Large intestine (tissue), 3 donors: ENCODE measurements at regions not wholly inside any gene's neighbourhood (a gene's known extent, or its start where the extent isn't known, plus 50 kb on each side); places are given as distances from the start of the nearest gene placed in this dataset.
A peak's percentile ranks its signal among the peaks of the same experiment; 100 is the strongest.

Source experiments
- DNase-seq, 2 donors: peaks; one replicate each; pipeline versions ENCODE4 v3.0.0 to v3.0.0-alpha.2; 2013
- H3K27ac ChIP-seq: one replicate; pipeline ENCODE4 v1.5.1; 2013; ENCODE audit warnings: low read length
- H3K27me3 ChIP-seq: 2 replicates; pipeline ENCODE4 v1.6.1; 2013; ENCODE audit warnings: low read length; ENCODE audit not compliant: control insufficient read depth, insufficient read depth
- H3K36me3 ChIP-seq: 2 replicates; pipeline ENCODE4 v1.6.1; 2013; ENCODE audit warnings: low read length; ENCODE audit not compliant: control insufficient read depth, insufficient read depth
- H3K4me1 ChIP-seq: one replicate; pipeline ENCODE4 v1.6.1; 2013; ENCODE audit warnings: low read length; ENCODE audit not compliant: control insufficient read depth, insufficient read depth
- H3K4me3 ChIP-seq: one replicate; pipeline ENCODE4 v1.5.1; 2013; ENCODE audit warnings: low read length
- H3K9me3 ChIP-seq: one replicate; pipeline ENCODE4 v1.6.1; 2013; ENCODE audit warnings: mild to moderate bottlenecking, low read depth, low read length, moderate library complexity; ENCODE audit not compliant: control insufficient read depth
- WGBS: methylation state at CpG from one replicate; pipeline ENCODE4 v1.1.5; 2013; ENCODE audit warnings: low lambda C conversion rate; ENCODE audit not compliant: insufficient coverage; 5-methylcytosine and 5-hydroxymethylcytosine counted together

DNA sequence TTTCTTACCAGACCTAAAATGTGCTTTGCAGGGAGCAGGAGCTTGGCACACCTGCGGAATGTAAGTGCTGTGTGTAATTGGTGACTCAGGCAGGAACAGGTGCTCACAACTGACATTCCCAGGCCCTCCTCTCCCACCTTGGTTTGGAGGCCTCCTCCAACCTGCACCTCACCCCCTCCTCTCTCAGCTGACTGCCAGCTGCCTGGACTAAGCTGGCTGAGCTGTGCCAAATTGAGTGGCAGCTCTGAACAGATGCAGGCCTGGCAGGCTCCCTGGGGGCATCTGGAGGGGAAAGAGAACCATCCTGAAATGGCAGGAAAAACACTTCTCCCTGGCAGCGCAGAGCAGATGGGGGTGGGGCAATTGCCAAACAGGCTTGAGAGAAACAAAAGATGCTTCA, 91.7 kb upstream of the PGBD5 start:
- no peak for DNase-seq
- no peak overlapping the region for H3K27ac ChIP-seq
- H3K4me1 ChIP-seq: no peaks in the 10 kb centered on the region
- no peaks in the 10 kb centered on the region for H3K36me3 ChIP-seq
- no CpG with 5 or more reads among the region's 2 CpGs for WGBS
- no peaks in the 10 kb centered on the region for H3K27me3 ChIP-seq
- no peak overlapping the region for H3K4me3 ChIP-seq
- no peaks in the 10 kb centered on the region for H3K9me3 ChIP-seq

DNA sequence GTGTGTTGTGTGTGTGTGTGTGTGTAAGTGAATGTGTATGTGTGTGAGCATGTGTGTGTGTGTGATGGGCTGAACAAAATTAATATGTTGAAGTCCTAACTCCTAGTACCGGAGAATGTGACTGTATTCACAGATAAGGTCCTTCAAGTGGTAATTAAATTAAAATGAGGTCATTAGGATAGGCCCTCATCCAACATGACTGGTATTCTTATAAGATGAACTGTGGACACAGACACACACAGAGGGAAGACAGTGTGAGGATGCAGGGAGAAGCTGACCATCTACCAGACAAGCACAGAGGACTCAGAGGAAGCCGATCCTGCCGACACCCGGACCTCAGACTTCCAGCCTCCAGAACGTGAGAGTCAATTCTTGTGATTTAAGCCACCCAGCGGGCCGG, 91.2 kb upstream of the PGBD5 start:
- DNase-seq: no peak
- H3K27ac ChIP-seq: no peak overlapping the region
- H3K36me3 ChIP-seq: no peaks in the 10 kb centered on the region
- no peaks in the 10 kb centered on the region for H3K27me3 ChIP-seq
- H3K9me3 ChIP-seq: no peaks in the 10 kb centered on the region
- WGBS: no CpG with 5 or more reads among the region's 7 CpGs
- no peak overlapping the region for H3K4me3 ChIP-seq
- no peaks in the 10 kb centered on the region for H3K4me1 ChIP-seq

DNA sequence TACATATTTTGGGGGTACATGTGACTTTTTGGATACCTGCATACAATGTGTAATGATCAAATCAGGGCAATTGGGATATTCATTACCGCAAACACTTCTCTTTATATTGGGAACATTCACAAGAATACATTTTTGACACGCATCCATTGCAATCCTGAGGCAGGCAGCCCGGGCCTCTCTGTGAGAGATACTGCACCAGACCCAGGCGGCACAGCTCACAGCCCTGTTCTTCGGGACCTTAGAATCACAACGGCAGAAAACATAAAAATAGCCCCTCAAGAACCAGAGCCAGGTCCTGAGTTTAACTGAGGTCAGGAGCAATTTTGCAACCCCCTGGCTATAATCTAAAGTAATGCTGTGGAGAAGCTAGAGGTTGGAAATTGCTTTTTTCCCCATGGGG, 90.8 kb upstream of the PGBD5 start:
- no CpG with 5 or more reads among the region's 6 CpGs for WGBS
- Histone ChIP-seq H3K4me1 (no peaks in the 10 kb centered on the region), H3K36me3 (no peaks in the 10 kb centered on the region), H3K27me3 (no peaks in the 10 kb centered on the region), H3K9me3 (no peaks in the 10 kb centered on the region), H3K4me3 (no peak overlapping the region), H3K27ac (no peak overlapping the region)
- DNase-seq: no peak

DNA sequence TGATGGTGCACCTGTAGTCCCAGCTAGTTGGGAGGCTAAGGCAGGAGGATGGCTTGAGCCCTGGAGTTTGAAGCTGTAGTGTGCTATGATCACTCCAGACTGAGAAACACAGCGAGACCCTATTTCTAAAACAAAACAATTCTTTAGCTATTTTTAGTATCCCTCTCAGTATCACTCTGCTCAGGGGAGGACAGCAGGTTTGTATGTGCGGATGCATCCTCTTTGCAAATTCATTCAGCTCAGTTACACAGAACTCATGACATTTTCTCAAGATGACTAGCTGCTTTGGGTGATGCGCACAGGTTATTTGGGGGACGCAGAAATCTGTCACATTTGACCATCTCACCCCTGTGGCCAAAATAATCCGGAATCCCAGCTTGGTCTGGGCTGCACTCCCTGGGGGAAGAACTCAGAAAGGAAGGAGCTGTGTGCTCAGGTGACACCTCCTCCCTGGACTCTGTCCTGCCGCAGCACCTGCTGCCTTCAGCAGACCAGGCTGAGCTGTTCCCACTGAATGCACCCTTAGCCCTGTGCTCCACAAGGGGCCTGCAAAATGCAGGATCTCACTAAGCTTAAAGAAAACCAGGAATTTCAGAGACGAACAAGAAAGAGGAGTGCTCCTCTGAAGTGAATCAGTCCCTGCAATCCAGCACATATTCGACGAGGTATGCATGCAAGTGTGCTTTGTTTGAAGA, 89.5 kb upstream of the PGBD5 start:
- Histone ChIP-seq H3K9me3 (no peaks in the 10 kb centered on the region), H3K27me3 (no peaks in the 10 kb centered on the region), H3K4me3 (no peak overlapping the region), H3K4me1 (no peaks in the 10 kb centered on the region), H3K27ac (no peak overlapping the region), H3K36me3 (no peaks in the 10 kb centered on the region)
- peak; percentile 33 to 63 for DNase-seq
- WGBS: no CpG with 5 or more reads among the region's 9 CpGs

DNA sequence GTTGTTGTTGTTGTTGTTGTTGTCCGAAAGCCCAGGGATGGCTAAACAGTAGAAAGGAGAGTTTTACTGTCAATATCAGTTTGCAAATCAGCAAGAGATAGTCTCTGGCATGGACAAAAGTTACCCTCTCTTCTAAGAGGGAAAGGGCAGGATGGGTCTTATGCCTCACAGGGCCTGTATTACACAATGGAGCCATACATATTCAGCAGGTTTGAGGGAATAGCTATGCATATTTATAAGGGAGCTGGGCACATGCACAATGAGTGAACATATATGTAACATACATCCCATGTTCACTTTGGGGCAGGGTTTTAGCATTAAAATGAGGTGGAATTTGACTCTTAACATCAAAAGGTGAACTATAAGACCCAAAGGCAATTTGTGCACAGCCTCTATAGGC, 84.4 kb upstream of the PGBD5 start:
- DNase-seq: no peak
- Histone ChIP-seq H3K9me3 (no peaks in the 10 kb centered on the region), H3K27ac (no peak overlapping the region), H3K4me3 (no peak overlapping the region), H3K27me3 (no peaks in the 10 kb centered on the region), H3K4me1 (no peaks in the 10 kb centered on the region), H3K36me3 (no peaks in the 10 kb centered on the region)
- no CpG with 5 or more reads among the region's 1 CpG for WGBS

DNA sequence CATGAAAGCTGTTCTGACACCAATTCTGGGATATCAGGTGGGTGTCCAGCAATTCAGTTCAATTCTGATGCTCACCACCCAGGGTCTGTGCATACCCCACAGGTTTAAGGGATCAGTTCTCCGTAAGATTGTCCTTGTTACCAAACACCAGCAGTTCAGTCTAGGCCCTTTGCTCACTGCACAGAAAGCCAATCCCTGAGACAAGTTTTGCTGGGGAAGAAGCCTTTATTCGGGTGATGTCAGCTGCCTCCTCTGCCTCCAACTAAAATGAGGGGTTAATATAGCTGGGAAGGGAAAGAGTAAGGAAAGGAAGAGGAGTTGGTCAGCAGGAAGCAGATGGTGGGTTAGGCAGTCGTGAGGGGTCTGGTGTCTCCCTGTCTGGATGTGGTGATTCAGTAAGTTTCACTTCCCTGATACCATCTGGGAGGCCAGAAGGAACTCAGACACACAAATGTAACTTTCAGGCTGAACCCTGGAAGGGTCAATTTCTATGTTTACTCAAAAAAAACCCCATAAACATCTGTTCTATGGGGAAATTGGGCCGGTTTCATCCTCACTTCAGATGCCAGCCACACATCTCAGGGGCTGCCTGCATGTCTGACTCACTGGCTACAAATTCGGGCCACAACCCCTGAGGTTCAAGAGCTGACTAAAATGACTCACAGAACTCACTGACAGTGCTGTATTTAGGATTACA, 83.3 kb upstream of the PGBD5 start:
- Histone ChIP-seq H3K27ac (no peak overlapping the region), H3K4me3 (no peak overlapping the region), H3K36me3 (no peaks in the 10 kb centered on the region), H3K4me1 (no peaks in the 10 kb centered on the region), H3K27me3 (no peaks in the 10 kb centered on the region), H3K9me3 (no peaks in the 10 kb centered on the region)
- DNase-seq: no peak
- 80% methylated on average over 1 of the region's 5 CpGs for WGBS

DNA sequence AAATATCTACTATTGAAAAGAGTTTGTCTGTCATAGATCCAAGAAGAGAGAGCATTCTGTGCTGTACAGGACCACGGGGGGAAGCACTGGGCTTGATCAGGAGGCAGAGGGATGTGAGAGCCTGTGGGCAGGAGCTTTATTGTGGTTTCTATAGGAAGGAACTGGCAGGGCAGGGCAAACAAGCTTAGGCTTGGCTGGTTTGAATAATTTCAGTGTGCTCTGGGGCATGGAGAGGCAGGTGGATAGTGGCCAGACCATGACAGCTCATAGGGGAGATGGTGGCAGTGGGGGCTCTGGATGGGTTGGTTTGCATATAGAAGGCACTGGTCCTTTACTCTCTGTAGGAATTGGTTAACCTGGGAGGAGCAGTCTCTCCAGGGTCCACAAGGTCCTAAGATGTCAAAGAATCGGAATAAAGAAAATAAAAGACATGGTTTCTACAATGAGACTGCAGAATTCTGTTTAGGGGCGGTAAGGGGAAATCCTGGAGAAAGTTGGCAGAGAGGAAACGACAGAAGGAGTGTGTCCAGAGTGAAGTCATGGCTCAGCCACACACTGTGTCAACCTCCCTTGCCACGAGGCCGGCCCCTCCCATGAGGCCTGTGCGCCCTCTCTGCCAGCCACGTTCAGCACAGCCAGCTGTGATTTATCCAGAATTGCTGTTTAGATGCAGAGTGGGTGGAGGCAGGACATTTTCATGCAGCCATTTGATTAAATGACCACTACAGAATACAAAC, 81.7 kb upstream of the PGBD5 start:
- no peak for DNase-seq
- no peak overlapping the region for H3K27ac ChIP-seq

DNA sequence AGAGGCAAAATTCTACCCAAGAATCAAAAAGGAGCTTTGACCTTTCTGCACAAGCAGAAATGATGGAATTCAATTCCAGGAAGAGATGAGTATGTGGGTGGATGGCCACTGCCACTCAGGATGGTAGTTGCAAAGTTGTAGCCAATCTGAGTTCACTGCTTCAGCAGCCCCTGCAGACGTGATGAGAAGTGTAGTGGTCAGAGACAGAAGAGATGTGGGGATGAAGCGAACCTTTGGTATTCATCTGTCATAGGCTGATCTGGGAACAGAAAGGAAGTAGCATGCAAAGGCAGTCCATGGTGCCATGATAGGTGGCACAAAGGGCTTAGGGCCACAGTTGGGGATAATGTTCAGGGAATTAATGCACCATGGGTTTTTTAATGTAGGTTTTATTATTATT, 81.1 kb upstream of the PGBD5 start:
- Histone ChIP-seq H3K27me3 (no peaks in the 10 kb centered on the region), H3K4me1 (no peaks in the 10 kb centered on the region), H3K27ac (no peak overlapping the region), H3K9me3 (no peaks in the 10 kb centered on the region), H3K4me3 (no peak overlapping the region), H3K36me3 (no peaks in the 10 kb centered on the region)
- no peak for DNase-seq
- WGBS: no CpG with 5 or more reads among the region's 2 CpGs

More for the DNA sequence above, 81.7 kb upstream of the PGBD5 start:
- Histone ChIP-seq H3K9me3 (no peaks in the 10 kb centered on the region), H3K27me3 (no peaks in the 10 kb centered on the region), H3K4me3 (no peak overlapping the region), H3K36me3 (no peaks in the 10 kb centered on the region), H3K4me1 (no peaks in the 10 kb centered on the region)
- no CpG with 5 or more reads among the region's 8 CpGs for WGBS

DNA sequence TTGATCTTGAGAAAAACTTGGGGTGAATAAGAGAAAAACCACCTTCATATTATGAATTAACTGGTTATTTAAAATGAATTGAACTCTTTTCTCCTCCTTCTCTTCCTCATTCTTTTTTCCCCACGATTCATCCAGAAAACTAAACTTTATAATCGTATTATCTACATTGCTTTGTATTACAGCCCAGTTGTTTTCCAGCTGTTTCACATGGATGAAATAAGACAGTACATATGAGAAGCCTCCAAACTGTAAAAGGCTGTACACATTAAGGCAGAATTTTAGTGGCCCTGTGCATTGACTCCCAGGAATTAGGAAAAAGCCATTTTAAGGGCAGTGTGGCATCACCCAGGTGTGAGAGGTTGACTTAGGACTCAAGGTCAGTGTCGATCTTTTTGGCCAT, 80.3 kb upstream of the PGBD5 start:
- DNase-seq: no peak
- Histone ChIP-seq H3K4me1 (peaks cover 3% of the 10 kb centered on the region), H3K36me3 (no peaks in the 10 kb centered on the region), H3K27me3 (no peaks in the 10 kb centered on the region), H3K4me3 (no peak overlapping the region), H3K9me3 (no peaks in the 10 kb centered on the region), H3K27ac (no peak overlapping the region)
- WGBS: 56% methylated on average over 2 of the region's 3 CpGs

DNA sequence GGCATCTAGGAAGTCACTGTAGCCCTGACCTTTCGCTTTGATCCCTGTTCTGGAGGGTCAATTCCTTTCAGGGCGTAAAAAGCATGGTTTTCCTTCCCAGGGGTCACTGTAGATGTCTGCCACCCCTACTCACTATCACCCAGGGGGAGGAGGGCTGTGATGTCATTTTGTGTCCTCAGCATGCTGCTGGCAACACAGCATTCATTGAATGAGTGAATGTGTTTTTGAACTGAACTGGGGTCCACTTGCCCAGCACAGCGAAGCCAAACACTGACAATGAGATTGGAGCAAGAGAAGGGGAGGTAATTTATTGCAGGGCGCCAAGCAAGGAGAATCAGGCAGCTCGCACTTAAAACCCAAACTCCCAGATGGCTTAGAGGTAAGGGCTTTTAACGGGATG, 78.2 kb upstream of the PGBD5 start:
- no peaks in the 10 kb centered on the region for H3K9me3 ChIP-seq
- no peak overlapping the region for H3K27ac ChIP-seq
- DNase-seq: no peak
- WGBS: 67% methylated on average over 2 of the region's 6 CpGs
- no peak overlapping the region for H3K4me3 ChIP-seq
- no peaks in the 10 kb centered on the region for H3K27me3 ChIP-seq
- no peaks in the 10 kb centered on the region for H3K36me3 ChIP-seq
- H3K4me1 ChIP-seq: peaks cover 7% of the 10 kb centered on the region
